Kidney epithelial cell (primary cell): ENCODE measurements at regions not wholly inside any gene's neighbourhood (a gene's known extent, or its start where the extent isn't known, plus 50 kb on each side); places are given as distances from the start of the nearest gene placed in this dataset.

Experiments used
- DNase-seq: peaks from one replicate; pipeline ENCODE4 v3.0.0-alpha.2; 2010; ENCODE audit warnings: low read depth
- H3K27me3 ChIP-seq: 2 replicates; pipeline ENCODE4 v1.6.0; 2011; ENCODE audit warnings: low read length; ENCODE audit not compliant: control insufficient read depth, insufficient read depth
- H3K36me3 ChIP-seq: 2 replicates; pipeline ENCODE4 v1.5.1; 2011; ENCODE audit warnings: low read length; ENCODE audit not compliant: control insufficient read depth, insufficient read depth
- H3K4me3 ChIP-seq: 2 replicates; pipeline ENCODE4 v1.5.1; 2011; ENCODE audit warnings: low read depth, mild to moderate bottlenecking, control low read depth, low read length
- TF ChIP-seq, protein P1 (sequence below): IDR thresholded peaks from 2 replicates; pipeline ENCODE4 v1.5.1; 2011; ENCODE audit warnings: mild to moderate bottlenecking, moderate library complexity, low read length, control low read depth, inconsistent platforms; ENCODE audit not compliant: insufficient read depth, poor library complexity, severe bottlenecking

GRCh38 chr4:141540643-141541042, 95.7 kb upstream of the IL15 start:
- Histone ChIP-seq H3K27me3 (no peaks in the 10 kb centered on the region), H3K36me3 (no peaks in the 10 kb centered on the region), H3K4me3 (no peak overlapping the region)
- TF ChIP-seq, protein P1, sequence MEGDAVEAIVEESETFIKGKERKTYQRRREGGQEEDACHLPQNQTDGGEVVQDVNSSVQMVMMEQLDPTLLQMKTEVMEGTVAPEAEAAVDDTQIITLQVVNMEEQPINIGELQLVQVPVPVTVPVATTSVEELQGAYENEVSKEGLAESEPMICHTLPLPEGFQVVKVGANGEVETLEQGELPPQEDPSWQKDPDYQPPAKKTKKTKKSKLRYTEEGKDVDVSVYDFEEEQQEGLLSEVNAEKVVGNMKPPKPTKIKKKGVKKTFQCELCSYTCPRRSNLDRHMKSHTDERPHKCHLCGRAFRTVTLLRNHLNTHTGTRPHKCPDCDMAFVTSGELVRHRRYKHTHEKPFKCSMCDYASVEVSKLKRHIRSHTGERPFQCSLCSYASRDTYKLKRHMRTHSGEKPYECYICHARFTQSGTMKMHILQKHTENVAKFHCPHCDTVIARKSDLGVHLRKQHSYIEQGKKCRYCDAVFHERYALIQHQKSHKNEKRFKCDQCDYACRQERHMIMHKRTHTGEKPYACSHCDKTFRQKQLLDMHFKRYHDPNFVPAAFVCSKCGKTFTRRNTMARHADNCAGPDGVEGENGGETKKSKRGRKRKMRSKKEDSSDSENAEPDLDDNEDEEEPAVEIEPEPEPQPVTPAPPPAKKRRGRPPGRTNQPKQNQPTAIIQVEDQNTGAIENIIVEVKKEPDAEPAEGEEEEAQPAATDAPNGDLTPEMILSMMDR = no peak
- DNase-seq = no peak

DNA sequence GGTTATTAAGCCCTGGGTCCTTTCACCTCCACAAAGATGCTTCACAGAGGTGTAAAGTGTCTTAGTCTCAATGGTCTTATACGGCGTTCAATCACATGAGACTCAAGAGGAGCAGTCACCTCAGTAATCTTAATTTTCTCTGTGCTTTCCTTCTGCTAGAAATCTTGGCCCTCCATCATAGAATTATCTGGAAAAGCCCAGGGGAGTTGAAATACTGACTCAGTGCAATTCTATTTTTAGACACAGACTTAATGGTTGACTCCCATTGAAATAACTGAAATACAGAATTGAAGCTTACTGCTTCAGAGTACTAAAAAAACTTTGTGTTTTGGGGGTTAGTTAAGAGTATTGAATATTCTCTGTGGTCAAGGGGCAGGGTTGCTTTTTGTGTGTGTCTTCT, 94.5 kb upstream of the IL15 start:
- no peaks in the 10 kb centered on the region for H3K36me3 ChIP-seq
- H3K27me3 ChIP-seq = no peaks in the 10 kb centered on the region
- H3K4me3 ChIP-seq = no peak overlapping the region
- DNase-seq = no peak
- TF ChIP-seq, protein P1 = no peak

GRCh38 chr4:141543176-141543575, 93.2 kb upstream of the IL15 start:
- DNase-seq = no peak
- H3K4me3 ChIP-seq = no peak overlapping the region
- no peaks in the 10 kb centered on the region for H3K27me3 ChIP-seq
- H3K36me3 ChIP-seq = no peaks in the 10 kb centered on the region
- TF ChIP-seq, protein P1 = no peak

DNA sequence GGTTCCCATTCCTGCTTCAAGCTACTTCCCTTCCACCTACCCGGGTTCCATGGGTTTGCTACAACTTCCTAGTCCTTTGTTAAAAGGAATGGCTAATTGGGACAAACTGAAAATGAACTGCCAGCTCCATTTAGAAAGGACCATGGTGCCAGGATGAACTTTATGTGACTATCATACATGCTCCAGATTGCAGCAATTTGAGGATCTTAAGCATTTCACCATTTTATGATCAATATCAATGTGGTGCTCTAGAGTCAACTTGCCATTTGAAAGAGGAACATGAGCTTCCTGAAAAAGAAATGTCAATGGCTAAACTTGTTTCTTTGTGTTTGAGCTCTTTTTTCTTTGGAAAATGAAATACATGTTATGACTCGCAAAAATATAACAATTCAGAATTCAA, 92.7 kb upstream of the IL15 start:
- TF ChIP-seq, protein P1 = no peak
- DNase-seq = no peak
- no peaks in the 10 kb centered on the region for H3K27me3 ChIP-seq
- H3K36me3 ChIP-seq = no peaks in the 10 kb centered on the region
- H3K4me3 ChIP-seq = no peak overlapping the region

GRCh38 chr4:141548791-141549190, 87.6 kb upstream of the IL15 start:
- H3K4me3 ChIP-seq = no peak overlapping the region
- DNase-seq = no peak
- TF ChIP-seq, protein P1 = no peak
- no peaks in the 10 kb centered on the region for H3K27me3 ChIP-seq
- H3K36me3 ChIP-seq = no peaks in the 10 kb centered on the region

GRCh38 chr4:141560056-141560455, 76.3 kb upstream of the IL15 start:
- no peaks in the 10 kb centered on the region for H3K36me3 ChIP-seq
- no peak overlapping the region for H3K4me3 ChIP-seq
- TF ChIP-seq, protein P1 = no peak
- H3K27me3 ChIP-seq = no peaks in the 10 kb centered on the region
- no peak for DNase-seq
